K562 (cell line): ENCODE measurements at regions not wholly inside any gene's neighbourhood (a gene's known extent, or its start where the extent isn't known, plus 50 kb on each side); places are given as distances from the start of the nearest gene placed in this dataset.

Experiments
- ATAC-seq: fragments of 200-7000 bp; cut with Tn5 transposase; 3 replicates; pipeline ENCODE4 v1.9.1; 2020; ENCODE audit warnings: moderate library complexity
- BruUV-seq: library from RNA; stranded (reverse); fragments of 400-500 nt; replicated peaks from 2 replicates; lab custom pipeline; 2021; lab: Mats Ljungman, UMichigan
- CTCF ChIA-PET: fragments of 300-600 bp; formaldehyde crosslinking; extraction: SDS; loops from one replicate; lab custom pipeline; 2021; ENCODE audit warnings: low intra/inter-chr PET ratio; lab: Yijun Ruan, JAX
- POLR2A ChIA-PET: fragments of 300-600, 350-650 bp; sonication (Branson Sonifier 250); formaldehyde crosslinking; extraction: SDS; loops from one replicate; lab custom pipeline; 2021; ENCODE audit warnings: antibody characterized with exemption, inconsistent platforms; lab: Yijun Ruan, JAX
- DNase-seq, 4 experiments: peaks; one replicate each; pipeline versions ENCODE4 v3.0.0 to v3.0.0-alpha.2; 2011 to 2018; ENCODE audit warnings: low spot score in 3 of 4, mixed read lengths in 3 of 4; ENCODE audit errors: extremely low read depth in 1 of 4
- FAIRE-seq: peaks from 2 replicates; lab custom pipeline; 2011; peaks lifted over from hg19 to GRCh38; lab: Jason Lieb, UNC
- H2AFZ ChIP-seq: 2 replicates; pipeline ENCODE4 v1.6.0; 2011; ENCODE audit warnings: low read depth, low read length, control low read depth, inconsistent platforms
- H3K27ac ChIP-seq: fragments of 200-600 bp; 3 replicates; pipeline ENCODE4 v1.8.0; 2011; ENCODE audit warnings: low read depth, mild to moderate bottlenecking, control low read depth, inconsistent platforms, low read length, moderate library complexity, mixed read lengths; ENCODE audit errors: extremely low read depth
- H3K27me3 ChIP-seq, 2 experiments: fragments of 300-600 bp in 1 of 2; 2 replicates in 1 of 2; 3 replicates in 1 of 2; pipeline versions ENCODE4 v1.6.0 to v1.8.0; 2011; ENCODE audit warnings: inconsistent platforms in 2 of 2, low read length in 2 of 2, mild to moderate bottlenecking in 1 of 2, mixed read lengths in 1 of 2, moderate library complexity in 1 of 2; ENCODE audit not compliant: control insufficient read depth in 2 of 2, insufficient read depth in 2 of 2
- H3K36me3 ChIP-seq: fragments of 300-600 bp; 3 replicates; pipeline ENCODE4 v1.8.0; 2011; ENCODE audit warnings: mild to moderate bottlenecking, low read length, inconsistent platforms; ENCODE audit not compliant: control insufficient read depth, insufficient read depth
- H3K4me1 ChIP-seq, 2 experiments: fragments of 200-600 bp in 1 of 2; replicated peaks in 1 of 2; 2 replicates in 1 of 2; 3 replicates in 1 of 2; pipeline versions ENCODE4 v1.5.1 to v1.8.0; 2011; ENCODE audit warnings: inconsistent platforms in 2 of 2, low read length in 2 of 2, mild to moderate bottlenecking in 1 of 2, mixed read lengths in 1 of 2, moderate library complexity in 1 of 2; ENCODE audit not compliant: control insufficient read depth in 2 of 2, insufficient read depth in 2 of 2
- H3K4me2 ChIP-seq: 2 replicates; pipeline ENCODE4 v1.6.1; 2011; ENCODE audit warnings: low read length, control low read depth, inconsistent platforms, mixed read lengths; ENCODE audit not compliant: insufficient read depth
- H3K4me3 ChIP-seq: fragments of 200-600 bp; sonication (generic), shearing (Covaris generic); 2 replicates; pipeline ENCODE4 v1.5.1; 2016; ENCODE audit warnings: control low read depth, inconsistent platforms
- H3K79me2 ChIP-seq: fragments of 200-600 bp; 3 replicates; pipeline ENCODE4 v1.8.0; 2011; ENCODE audit warnings: low read length, inconsistent platforms; ENCODE audit not compliant: control insufficient read depth, insufficient read depth
- H3K9ac ChIP-seq, 2 experiments: 2 replicates each; pipeline versions ENCODE4 v1.6.0 to v1.6.1; 2011; ENCODE audit warnings: low read depth in 2 of 2, low read length in 2 of 2, control low read depth in 1 of 2, inconsistent platforms in 1 of 2, mild to moderate bottlenecking in 1 of 2, mixed read lengths in 1 of 2; ENCODE audit not compliant: insufficient read depth in 1 of 2
- H3K9me1 ChIP-seq: one replicate; pipeline ENCODE4 v1.6.0; 2011; ENCODE audit warnings: inconsistent platforms, mild to moderate bottlenecking, low read length, moderate library complexity; ENCODE audit not compliant: control insufficient read depth, insufficient read depth
- H3K9me3 ChIP-seq: replicated peaks from 2 replicates; pipeline ENCODE4 v1.5.1; 2011; ENCODE audit warnings: low read depth, low read length, inconsistent platforms; ENCODE audit not compliant: control insufficient read depth, insufficient read depth
- H4K20me1 ChIP-seq: replicated peaks from 2 replicates; pipeline ENCODE4 v1.6.1; 2011; ENCODE audit warnings: low read length, inconsistent platforms, mixed read lengths; ENCODE audit not compliant: control insufficient read depth, insufficient read depth
- ADNP ChIP-seq: fragments of 200-800 bp; sonication (Bioruptor generic); IDR thresholded peaks from 2 replicates; pipeline ENCODE4 v1.6.1; 2016; ENCODE audit warnings: missing genetic modification characterization, missing compliant biosample characterization
- ARHGAP35 ChIP-seq: fragments of 450-650 bp; IDR thresholded peaks from 2 replicates; pipeline ENCODE4 v1.6.1; 2018; ENCODE audit not compliant: partially characterized antibody
- CBX2 ChIP-seq: fragments of 200-600 bp; sonication (generic); IDR thresholded peaks from one replicate; pipeline ENCODE4 v1.6.1; 2012; ENCODE audit warnings: mild to moderate bottlenecking, low read length, inconsistent platforms; ENCODE audit not compliant: insufficient read depth, poor library complexity, severe bottlenecking
- CHD7 ChIP-seq: fragments of 200-600 bp; sonication (generic); IDR thresholded peaks from one replicate; pipeline ENCODE4 v1.6.1; 2012; ENCODE audit warnings: mild to moderate bottlenecking, low read depth, low read length, inconsistent platforms
- HMGXB4 ChIP-seq: sonication (generic); formaldehyde crosslinking; IDR thresholded peaks from 2 replicates; pipeline ENCODE4 v1.8.1; 2023; ENCODE audit warnings: mild to moderate bottlenecking, missing genetic modification reagents
- SNIP1 ChIP-seq: fragments of 450-650 bp; IDR thresholded peaks from 2 replicates; pipeline ENCODE4 v1.7.1; 2017; ENCODE audit warnings: low read depth, mild to moderate bottlenecking
- TCF7 ChIP-seq: sonication (generic); IDR thresholded peaks from 2 replicates; pipeline ENCODE4 v1.6.1; 2016; ENCODE audit warnings: antibody characterized with exemption, borderline replicate concordance
- ZNF121 ChIP-seq: sonication (generic); formaldehyde crosslinking; conservative IDR thresholded peaks from 2 replicates; pipeline ENCODE4 v1.8.0; 2022; ENCODE audit warnings: missing genetic modification reagents
- ZNF134 ChIP-seq: fragments of 250-450 bp; sonication (Bioruptor Pico); conservative IDR thresholded peaks from 2 replicates; pipeline ENCODE4 v1.4.0; 2020
- WGBS: fragments of 100-300 bp; shearing (Covaris generic); methylation state at CpG from one replicate; pipeline ENCODE4 v1.1.6; 2016; ENCODE audit warnings: low coverage, mixed read lengths; ENCODE audit not compliant: insufficient coverage; ENCODE audit errors: missing lambda C conversion rate; 5-methylcytosine and 5-hydroxymethylcytosine counted together
- in situ Hi-C: fragments of 300-500 bp; cut with MboI; formaldehyde crosslinking; loops from 4 replicates; pipeline ENCODE4 v1.15.0; 2018; ENCODE audit warnings: inconsistent platforms, mixed read lengths
- intact Hi-C: fragments of 100-400 bp; cut with micrococcal nuclease; formaldehyde crosslinking; loops from 2 replicates; pipeline ENCODE4 v1.14.2; 2022

GRCh38 chrX:19293606-19294325 is 50.0 kb upstream of the PDHA1 start:
- Histone ChIP-seq H3K27me3 (peaks cover 4 to 20% of the 10 kb centered on the region in 2 experiments; a peak in 4 of 5 replicates), H3K4me1 (no peaks in the 10 kb centered on the region), H3K9ac (no peak overlapping the region), H3K27ac (no peak overlapping the region), H3K9me1 (no peaks in the 10 kb centered on the region), H3K79me2 (no peaks in the 10 kb centered on the region), H3K36me3 (no peaks in the 10 kb centered on the region), H3K4me3 (no peak overlapping the region), H4K20me1 (no peaks in the 10 kb centered on the region), H3K4me2 (no peak overlapping the region), H3K9me3 (no peaks in the 10 kb centered on the region), H2AFZ (no peak overlapping the region)
- ChIA-PET POLR2A (interaction anchor here (0.6 kb wide), 1 partner anchor 1922 kb away, joined by 3 read pairs; no protein-coding TSS in a partner anchor), CTCF (no interaction called here)
- ATAC-seq: no peak
- no TSS peak for BruUV-seq
- DNase-seq: no peak
- intact Hi-C loops: no loop called here
- in situ Hi-C loops: no loop called here
- no peak for FAIRE-seq
- 0% methylated on average over 6 of the region's 6 CpGs for WGBS
- TF ChIP-seq ARHGAP35 (no peak), ZNF121 (CRISPR knock-in tag) (no peak), CHD7 (no peak), TCF7 (no peak), CBX2 (no peak), ADNP (no peak), HMGXB4 (CRISPR knock-in tag) (no peak), SNIP1 (no peak), ZNF134 (CRISPR knock-in tag) (no peak)
